Activated CD4-positive, alpha-beta T cell treated with anti-CD3 and anti-CD28 coated beads, Interleukin-2, amount 10 ng/mL, durations not matched to agents 7 days and 5 days (primary cell): ENCODE measurements at regions not wholly inside any gene's neighbourhood (a gene's known extent, or its start where the extent isn't known, plus 50 kb on each side); places are given as distances from the start of the nearest gene placed in this dataset.

Experiments used
- CTCF ChIA-PET: fragments of 350-600 bp; sonication (Branson Sonifier 250); formaldehyde crosslinking; loops from one replicate; lab custom pipeline; 2021; ENCODE audit warnings: antibody characterized with exemption; lab: Charles Lee
- POLR2A ChIA-PET: fragments of 350-600 bp; sonication (Branson Sonifier 250); formaldehyde crosslinking; loops from one replicate; lab custom pipeline; 2021; ENCODE audit warnings: antibody characterized with exemption; lab: Charles Lee
- DNase-seq: peaks from one replicate; pipeline ENCODE4 v3.0.0-alpha.2; 2020
- H3K27ac Mint-ChIP-seq: one replicate; pipeline ENCODE4 v1.8.0; 2021; ENCODE audit warnings: mild to moderate bottlenecking, moderate library complexity, mixed read lengths
- H3K27me3 Mint-ChIP-seq: one replicate; pipeline ENCODE4 v1.8.0; 2021; ENCODE audit warnings: mixed read lengths
- H3K36me3 Mint-ChIP-seq: one replicate; pipeline ENCODE4 v1.8.0; 2021; ENCODE audit warnings: low read depth, mixed read lengths
- H3K4me1 Mint-ChIP-seq: one replicate; pipeline ENCODE4 v1.8.0; 2021; ENCODE audit warnings: mixed read lengths
- H3K4me3 Mint-ChIP-seq: one replicate; pipeline ENCODE4 v1.8.0; 2021; ENCODE audit warnings: mild to moderate bottlenecking, moderate library complexity, mixed read lengths
- H3K9me3 Mint-ChIP-seq: one replicate; pipeline ENCODE4 v1.8.0; 2021; ENCODE audit warnings: mixed read lengths

- no peak overlapping the region for H3K4me3 Mint-ChIP-seq
- no peaks in the 10 kb centered on the region for H3K4me1 Mint-ChIP-seq
- H3K27ac Mint-ChIP-seq: no peak overlapping the region
- H3K27me3 Mint-ChIP-seq: no peaks in the 10 kb centered on the region
- ChIA-PET POLR2A (no interaction called here), CTCF (interaction anchor here (0.6 kb wide), 1 partner anchor 1651 kb away, joined by 4 read pairs; no protein-coding TSS in a partner anchor)
- no peak for DNase-seq
- H3K36me3 Mint-ChIP-seq: no peaks in the 10 kb centered on the region
- no peaks in the 10 kb centered on the region for H3K9me3 Mint-ChIP-seq
Observed at GRCh38 chr12:115411121-115411520, 727.1 kb upstream of the TBX3 start.

- no peaks in the 10 kb centered on the region for H3K4me1 Mint-ChIP-seq
- DNase-seq: no peak
- no peaks in the 10 kb centered on the region for H3K27me3 Mint-ChIP-seq
- no peaks in the 10 kb centered on the region for H3K9me3 Mint-ChIP-seq
- no peaks in the 10 kb centered on the region for H3K36me3 Mint-ChIP-seq
- no peak overlapping the region for H3K27ac Mint-ChIP-seq
- POLR2A ChIA-PET: no interaction called here
- no peak overlapping the region for H3K4me3 Mint-ChIP-seq
- CTCF ChIA-PET: interaction anchor here (0.6 kb wide), 1 partner anchor 236 kb away, joined by 3 read pairs; no protein-coding TSS in a partner anchor
Observed at GRCh38 chr12:115408642-115409041, 724.7 kb upstream of the TBX3 start.

GRCh38 chr12:115407723-115408122 lies 723.7 kb upstream of the TBX3 start:
- DNase-seq: no peak
- CTCF ChIA-PET: no interaction called here
- H3K36me3 Mint-ChIP-seq: no peaks in the 10 kb centered on the region
- H3K9me3 Mint-ChIP-seq: no peaks in the 10 kb centered on the region
- H3K4me1 Mint-ChIP-seq: no peaks in the 10 kb centered on the region
- H3K27me3 Mint-ChIP-seq: no peaks in the 10 kb centered on the region
- no peak overlapping the region for H3K27ac Mint-ChIP-seq
- POLR2A ChIA-PET: no interaction called here
- no peak overlapping the region for H3K4me3 Mint-ChIP-seq

GRCh38 chr12:115407036-115407435 lies 723.1 kb upstream of the TBX3 start:
- H3K36me3 Mint-ChIP-seq: no peaks in the 10 kb centered on the region
- H3K4me1 Mint-ChIP-seq: no peaks in the 10 kb centered on the region
- DNase-seq: no peak
- H3K27ac Mint-ChIP-seq: no peak overlapping the region
- H3K27me3 Mint-ChIP-seq: no peaks in the 10 kb centered on the region
- H3K9me3 Mint-ChIP-seq: peaks cover 3% of the 10 kb centered on the region
- POLR2A ChIA-PET: no interaction called here
- CTCF ChIA-PET: no interaction called here
- H3K4me3 Mint-ChIP-seq: no peak overlapping the region

- no peaks in the 10 kb centered on the region for H3K27me3 Mint-ChIP-seq
- no peaks in the 10 kb centered on the region for H3K36me3 Mint-ChIP-seq
- DNase-seq: no peak
- peaks cover 3% of the 10 kb centered on the region for H3K9me3 Mint-ChIP-seq
- H3K4me3 Mint-ChIP-seq: no peak overlapping the region
- ChIA-PET CTCF (no interaction called here), POLR2A (interaction anchor here (0.5 kb wide), 1 partner anchor 21 kb away, joined by 11 read pairs; no protein-coding TSS in a partner anchor)
- no peaks in the 10 kb centered on the region for H3K4me1 Mint-ChIP-seq
- H3K27ac Mint-ChIP-seq: no peak overlapping the region
Observed at GRCh38 chr12:115405471-115405860, 721.5 kb upstream of the TBX3 start.

- H3K36me3 Mint-ChIP-seq: no peaks in the 10 kb centered on the region
- CTCF ChIA-PET: no interaction called here
Observed at GRCh38 chr12:115404761-115405470, 720.9 kb upstream of the TBX3 start.

GRCh38 chr12:115403689-115404088 lies 719.7 kb upstream of the TBX3 start:
- Mint-ChIP-seq H3K27ac (no peak overlapping the region), H3K4me3 (no peak overlapping the region), H3K27me3 (no peaks in the 10 kb centered on the region), H3K4me1 (no peaks in the 10 kb centered on the region), H3K9me3 (peaks cover 7% of the 10 kb centered on the region), H3K36me3 (no peaks in the 10 kb centered on the region)
- CTCF ChIA-PET: no interaction called here
- no peak for DNase-seq
- POLR2A ChIA-PET: no interaction called here

More at GRCh38 chr12:115404761-115405470, 720.9 kb upstream of the TBX3 start:
- H3K27ac Mint-ChIP-seq: no peak overlapping the region
- POLR2A ChIA-PET: no interaction called here
- H3K4me3 Mint-ChIP-seq: no peak overlapping the region
- H3K9me3 Mint-ChIP-seq: peaks cover 3% of the 10 kb centered on the region
- no peaks in the 10 kb centered on the region for H3K27me3 Mint-ChIP-seq
- DNase-seq: no peak
- H3K4me1 Mint-ChIP-seq: no peaks in the 10 kb centered on the region

GRCh38 chr12:115403253-115403652 lies 719.3 kb upstream of the TBX3 start:
- H3K36me3 Mint-ChIP-seq: no peaks in the 10 kb centered on the region
- no peak overlapping the region for H3K4me3 Mint-ChIP-seq
- CTCF ChIA-PET: no interaction called here
- POLR2A ChIA-PET: no interaction called here
- no peak overlapping the region for H3K27ac Mint-ChIP-seq
- H3K27me3 Mint-ChIP-seq: no peaks in the 10 kb centered on the region
- H3K4me1 Mint-ChIP-seq: no peaks in the 10 kb centered on the region
- H3K9me3 Mint-ChIP-seq: peaks cover 7% of the 10 kb centered on the region
- no peak for DNase-seq

GRCh38 chr12:115402443-115403180 lies 718.6 kb upstream of the TBX3 start:
- no peaks in the 10 kb centered on the region for H3K36me3 Mint-ChIP-seq
- H3K27ac Mint-ChIP-seq: no peak overlapping the region
- no peak overlapping the region for H3K4me3 Mint-ChIP-seq
- CTCF ChIA-PET: no interaction called here
- DNase-seq: no peak
- no peaks in the 10 kb centered on the region for H3K27me3 Mint-ChIP-seq
- POLR2A ChIA-PET: no interaction called here
- H3K9me3 Mint-ChIP-seq: peaks cover 7% of the 10 kb centered on the region
- no peaks in the 10 kb centered on the region for H3K4me1 Mint-ChIP-seq

- Mint-ChIP-seq H3K4me3 (no peak overlapping the region), H3K4me1 (no peaks in the 10 kb centered on the region), H3K9me3 (peaks cover 9% of the 10 kb centered on the region), H3K27ac (no peak overlapping the region), H3K36me3 (no peaks in the 10 kb centered on the region), H3K27me3 (no peaks in the 10 kb centered on the region)
- DNase-seq: no peak
- CTCF ChIA-PET: no interaction called here
- POLR2A ChIA-PET: no interaction called here
Observed at GRCh38 chr12:115401761-115402160, 717.8 kb upstream of the TBX3 start.

GRCh38 chr12:115400011-115400410 lies 716.0 kb upstream of the TBX3 start:
- Mint-ChIP-seq H3K4me1 (no peaks in the 10 kb centered on the region), H3K27me3 (no peaks in the 10 kb centered on the region), H3K36me3 (no peaks in the 10 kb centered on the region), H3K27ac (no peak overlapping the region), H3K9me3 (peaks cover 14% of the 10 kb centered on the region), H3K4me3 (no peak overlapping the region)
- ChIA-PET CTCF (no interaction called here), POLR2A (no interaction called here)
- no peak for DNase-seq

- DNase-seq: no peak
- H3K27ac Mint-ChIP-seq: no peak overlapping the region
- peaks cover 14% of the 10 kb centered on the region for H3K9me3 Mint-ChIP-seq
- ChIA-PET POLR2A (no interaction called here), CTCF (interaction anchor here (0.6 kb wide), 1 partner anchor 251 kb away, joined by 3 read pairs; no protein-coding TSS in a partner anchor)
- H3K4me1 Mint-ChIP-seq: no peaks in the 10 kb centered on the region
- no peaks in the 10 kb centered on the region for H3K36me3 Mint-ChIP-seq
- H3K27me3 Mint-ChIP-seq: no peaks in the 10 kb centered on the region
- H3K4me3 Mint-ChIP-seq: no peak overlapping the region
Observed at GRCh38 chr12:115398311-115398781, 714.4 kb upstream of the TBX3 start.

GRCh38 chr12:115396567-115396966 lies 712.6 kb upstream of the TBX3 start:
- POLR2A ChIA-PET: no interaction called here
- CTCF ChIA-PET: no interaction called here
- Mint-ChIP-seq H3K4me1 (no peaks in the 10 kb centered on the region), H3K9me3 (peaks cover 11% of the 10 kb centered on the region), H3K4me3 (no peak overlapping the region), H3K36me3 (no peaks in the 10 kb centered on the region), H3K27me3 (no peaks in the 10 kb centered on the region), H3K27ac (no peak overlapping the region)
- no peak for DNase-seq
